ENCODE measurements at regions not wholly inside any gene's neighbourhood (a gene's known extent, or its start where the extent isn't known, plus 50 kb on each side); places are given as distances from the start of the nearest gene placed in this dataset.

DNA sequence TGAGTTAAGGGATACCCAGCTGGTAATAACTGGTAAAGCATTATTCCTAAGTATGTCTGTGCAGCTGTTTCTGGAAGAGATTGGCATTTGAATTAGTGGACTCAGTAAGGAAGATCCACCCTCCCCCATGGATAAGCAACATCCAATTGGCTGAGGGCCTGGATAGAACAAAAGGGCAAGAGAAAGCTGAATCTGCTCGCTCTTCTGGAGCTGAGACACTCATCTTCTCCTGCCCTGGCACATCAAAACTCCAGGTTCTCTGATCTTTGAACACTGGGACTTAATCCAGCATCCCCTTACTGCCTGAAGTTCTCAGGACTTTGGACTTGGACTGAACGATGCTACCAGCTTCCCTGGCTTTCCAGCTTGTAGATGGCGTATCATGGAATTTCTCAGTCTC lies 63.1 kb upstream of the CNOT2 start:
- no peak for TF ChIP-seq POLR2AphosphoS5 (IDR thresholded peaks at IDR 0.05; ENCODE audit: low read depth, low read length)
- no peak for TF ChIP-seq FOXP2 (optimal IDR thresholded peaks at IDR 0.05; ENCODE audit: borderline replicate concordance, extremely low read depth, extremely low read length, insufficient read depth)
- no peak for TF ChIP-seq TAF1 (IDR thresholded peaks at IDR 0.05; ENCODE audit: borderline replicate concordance, insufficient read depth, low read length)
- no peak for TF ChIP-seq SIN3A (IDR thresholded peaks at IDR 0.05; ENCODE audit: borderline replicate concordance, insufficient read depth, low read length)
- TF ChIP-seq, protein P1, sequence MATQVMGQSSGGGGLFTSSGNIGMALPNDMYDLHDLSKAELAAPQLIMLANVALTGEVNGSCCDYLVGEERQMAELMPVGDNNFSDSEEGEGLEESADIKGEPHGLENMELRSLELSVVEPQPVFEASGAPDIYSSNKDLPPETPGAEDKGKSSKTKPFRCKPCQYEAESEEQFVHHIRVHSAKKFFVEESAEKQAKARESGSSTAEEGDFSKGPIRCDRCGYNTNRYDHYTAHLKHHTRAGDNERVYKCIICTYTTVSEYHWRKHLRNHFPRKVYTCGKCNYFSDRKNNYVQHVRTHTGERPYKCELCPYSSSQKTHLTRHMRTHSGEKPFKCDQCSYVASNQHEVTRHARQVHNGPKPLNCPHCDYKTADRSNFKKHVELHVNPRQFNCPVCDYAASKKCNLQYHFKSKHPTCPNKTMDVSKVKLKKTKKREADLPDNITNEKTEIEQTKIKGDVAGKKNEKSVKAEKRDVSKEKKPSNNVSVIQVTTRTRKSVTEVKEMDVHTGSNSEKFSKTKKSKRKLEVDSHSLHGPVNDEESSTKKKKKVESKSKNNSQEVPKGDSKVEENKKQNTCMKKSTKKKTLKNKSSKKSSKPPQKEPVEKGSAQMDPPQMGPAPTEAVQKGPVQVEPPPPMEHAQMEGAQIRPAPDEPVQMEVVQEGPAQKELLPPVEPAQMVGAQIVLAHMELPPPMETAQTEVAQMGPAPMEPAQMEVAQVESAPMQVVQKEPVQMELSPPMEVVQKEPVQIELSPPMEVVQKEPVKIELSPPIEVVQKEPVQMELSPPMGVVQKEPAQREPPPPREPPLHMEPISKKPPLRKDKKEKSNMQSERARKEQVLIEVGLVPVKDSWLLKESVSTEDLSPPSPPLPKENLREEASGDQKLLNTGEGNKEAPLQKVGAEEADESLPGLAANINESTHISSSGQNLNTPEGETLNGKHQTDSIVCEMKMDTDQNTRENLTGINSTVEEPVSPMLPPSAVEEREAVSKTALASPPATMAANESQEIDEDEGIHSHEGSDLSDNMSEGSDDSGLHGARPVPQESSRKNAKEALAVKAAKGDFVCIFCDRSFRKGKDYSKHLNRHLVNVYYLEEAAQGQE (IDR thresholded peaks at IDR 0.05; ENCODE audit: insufficient read depth in 1 of 2, low read depth in 2 of 2, low read length in 2 of 2), result no peak

DNA sequence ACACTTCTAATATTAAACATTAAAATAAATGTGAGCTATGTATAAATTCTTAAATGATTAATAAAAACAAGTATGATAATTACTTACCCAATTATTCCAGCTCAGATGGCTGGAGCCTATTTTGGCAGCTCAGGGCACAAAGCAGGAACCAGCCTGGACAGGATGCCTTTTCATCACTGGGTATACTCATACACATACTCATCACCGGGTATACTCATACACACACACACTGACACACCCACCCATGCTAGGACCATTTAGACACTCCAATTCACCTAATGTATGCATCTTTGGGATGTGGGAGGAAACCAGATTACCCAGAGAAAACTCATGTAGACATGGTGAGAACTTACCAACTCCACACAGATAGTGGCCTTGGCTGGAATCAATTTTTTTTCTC lies 57.9 kb upstream of the CNOT2 start:
- TF ChIP-seq SIN3A (IDR thresholded peaks at IDR 0.05; ENCODE audit: borderline replicate concordance, insufficient read depth, low read length) (no peak), POLR2AphosphoS5 (IDR thresholded peaks at IDR 0.05; ENCODE audit: low read depth, low read length) (no peak), FOXP2 (optimal IDR thresholded peaks at IDR 0.05; ENCODE audit: borderline replicate concordance, extremely low read depth, extremely low read length, insufficient read depth) (no peak), TAF1 (IDR thresholded peaks at IDR 0.05; ENCODE audit: borderline replicate concordance, insufficient read depth, low read length) (no peak)
- TF ChIP-seq, protein P1 (IDR thresholded peaks at IDR 0.05; ENCODE audit: insufficient read depth in 1 of 2, low read depth in 2 of 2, low read length in 2 of 2), result no peak

DNA sequence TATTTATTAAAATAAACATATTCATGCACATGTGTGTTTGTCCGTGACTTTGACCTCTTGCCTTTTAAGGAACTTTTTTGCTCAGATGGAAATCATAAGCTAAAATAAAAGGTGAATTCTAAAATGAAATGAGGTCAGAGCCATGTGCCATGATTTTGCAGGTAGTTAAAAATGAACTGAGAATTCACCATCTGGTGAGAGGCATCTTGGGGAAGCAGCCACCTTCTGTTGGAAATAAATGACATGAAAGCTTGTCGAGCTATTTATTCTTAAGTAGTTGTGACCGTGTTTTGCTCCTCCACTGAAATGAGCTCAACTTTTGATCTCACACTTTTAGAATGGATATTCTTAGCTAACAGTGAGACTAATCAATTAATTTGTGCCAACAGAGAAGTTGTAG lies 56.8 kb upstream of the CNOT2 start:
- TF ChIP-seq SIN3A (IDR thresholded peaks at IDR 0.05; ENCODE audit: borderline replicate concordance, insufficient read depth, low read length), result no peak
- no peak for TF ChIP-seq POLR2AphosphoS5 (IDR thresholded peaks at IDR 0.05; ENCODE audit: low read depth, low read length)
- TF ChIP-seq TAF1 (IDR thresholded peaks at IDR 0.05; ENCODE audit: borderline replicate concordance, insufficient read depth, low read length), result no peak
- no peak for TF ChIP-seq FOXP2 (optimal IDR thresholded peaks at IDR 0.05; ENCODE audit: borderline replicate concordance, extremely low read depth, extremely low read length, insufficient read depth)
- TF ChIP-seq, protein P1 (IDR thresholded peaks at IDR 0.05; ENCODE audit: insufficient read depth in 1 of 2, low read depth in 2 of 2, low read length in 2 of 2), result no peak

DNA sequence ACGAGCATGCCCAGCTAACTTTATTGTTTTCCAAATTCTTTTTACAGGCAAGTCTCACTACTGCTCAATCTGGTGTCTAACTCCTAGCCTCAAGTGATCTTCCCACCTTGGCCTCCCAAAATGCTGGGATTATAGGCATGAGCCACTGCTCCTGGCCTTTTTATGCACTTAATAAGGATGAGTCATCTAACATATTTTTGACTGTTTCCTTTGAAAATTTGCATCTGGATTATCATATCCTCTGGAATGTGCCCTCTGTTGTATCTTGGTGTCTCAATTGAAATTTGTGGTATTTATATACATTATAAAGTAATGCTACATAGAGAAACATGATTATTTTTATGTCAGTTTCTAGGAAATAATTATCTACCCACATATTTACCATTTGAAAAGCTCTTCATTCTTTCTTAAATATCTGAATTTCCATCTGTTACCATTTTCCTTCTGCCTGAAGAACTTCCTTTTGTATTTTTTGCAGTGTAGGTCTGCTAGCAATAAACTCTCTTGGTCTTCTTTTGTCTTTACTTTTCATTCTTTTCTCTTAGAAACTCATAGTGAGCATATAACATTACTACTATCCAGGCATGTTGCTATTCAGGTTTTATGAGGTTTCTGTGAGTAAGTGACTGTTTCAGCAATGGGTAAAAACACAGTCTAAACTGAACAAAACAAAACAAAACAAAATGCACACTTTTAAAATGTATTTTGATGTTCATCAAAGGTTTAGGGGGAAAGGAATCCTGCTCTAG lies 52.8 kb upstream of the CNOT2 start:
- TF ChIP-seq SIN3A (IDR thresholded peaks at IDR 0.05; ENCODE audit: borderline replicate concordance, insufficient read depth, low read length), result no peak
- TF ChIP-seq, protein P1 (IDR thresholded peaks at IDR 0.05; ENCODE audit: insufficient read depth in 1 of 2, low read depth in 2 of 2, low read length in 2 of 2), result no peak
- TF ChIP-seq FOXP2 (optimal IDR thresholded peaks at IDR 0.05; ENCODE audit: borderline replicate concordance, extremely low read depth, extremely low read length, insufficient read depth), result no peak
- no peak for TF ChIP-seq TAF1 (IDR thresholded peaks at IDR 0.05; ENCODE audit: borderline replicate concordance, insufficient read depth, low read length)
- TF ChIP-seq POLR2AphosphoS5 (IDR thresholded peaks at IDR 0.05; ENCODE audit: low read depth, low read length), result no peak
